Inflammatory macrophage (primary cell): ENCODE measurements at regions not wholly inside any gene's neighbourhood (a gene's known extent, or its start where the extent isn't known, plus 50 kb on each side); places are given as distances from the start of the nearest gene placed in this dataset.

Source experiments
- DNase-seq, 2 donors: peaks; one replicate each; pipeline ENCODE4 v3.0.0-alpha.2; 2020 to 2022

GRCh38 chr2:211241891-211242290 lies 685.5 kb downstream of the CPS1 start:
- DNase-seq = no peak

DNA sequence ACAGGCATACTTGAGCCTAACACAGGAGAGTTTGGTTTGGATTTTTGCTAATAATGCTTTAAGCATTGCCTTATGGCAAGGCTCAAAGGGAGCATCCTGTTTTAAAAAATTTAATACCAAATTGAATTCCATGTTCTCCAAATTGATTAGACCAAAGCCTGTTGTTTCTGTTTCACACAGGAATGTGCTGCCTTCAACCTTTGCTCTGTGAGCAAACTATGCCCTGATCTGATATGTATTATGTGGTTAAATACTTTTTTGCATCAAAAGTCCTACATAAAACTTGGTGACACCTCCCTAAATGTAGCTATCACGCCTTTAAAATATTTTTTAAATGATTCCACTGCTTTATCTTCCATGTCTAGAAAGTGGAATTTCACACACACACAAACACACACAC lies 691.4 kb downstream of the CPS1 start:
- DNase-seq = no peak

- DNase-seq = no peak
These were observed 692.4 kb downstream of the CPS1 start for GRCh38 chr2:211248841-211249240.

GRCh38 chr2:211251016-211251415 lies 694.6 kb downstream of the CPS1 start:
- no peak for DNase-seq

- DNase-seq = no peak
These were observed 702.4 kb downstream of the CPS1 start for GRCh38 chr2:211258646-211259335.

DNA sequence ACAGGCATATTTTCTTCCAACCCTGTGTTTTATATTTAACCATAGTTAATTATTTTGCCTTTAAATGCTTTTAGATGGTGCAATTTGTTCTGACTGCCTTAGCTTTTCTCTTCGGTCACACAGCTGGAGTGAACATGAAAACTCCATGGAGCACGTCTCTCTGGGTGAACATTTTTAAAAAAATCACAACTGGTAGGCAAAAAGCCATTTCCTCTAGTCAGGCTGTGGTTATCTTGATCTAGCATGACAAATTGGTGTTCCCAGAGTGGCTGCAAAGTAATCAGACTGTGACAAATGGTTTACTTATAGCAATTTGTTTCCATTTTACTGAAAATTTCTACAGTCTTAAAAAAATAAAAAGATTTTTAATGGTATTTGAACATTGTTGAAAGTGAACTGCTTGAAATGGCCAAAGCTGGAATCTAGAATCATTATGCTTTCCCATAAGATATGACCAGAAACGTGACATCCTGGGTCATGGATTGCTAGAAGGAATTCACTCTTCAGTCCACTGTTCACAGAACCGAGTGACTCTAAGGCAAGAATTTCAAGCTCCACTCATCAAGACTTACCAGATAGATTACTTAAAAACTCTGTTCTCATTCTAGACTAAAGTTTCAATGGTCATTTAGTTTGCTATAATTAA lies 703.6 kb downstream of the CPS1 start:
- DNase-seq = no peak

- DNase-seq = no peak
These were observed 713.9 kb downstream of the CPS1 start for GRCh38 chr2:211270257-211270656.

DNA sequence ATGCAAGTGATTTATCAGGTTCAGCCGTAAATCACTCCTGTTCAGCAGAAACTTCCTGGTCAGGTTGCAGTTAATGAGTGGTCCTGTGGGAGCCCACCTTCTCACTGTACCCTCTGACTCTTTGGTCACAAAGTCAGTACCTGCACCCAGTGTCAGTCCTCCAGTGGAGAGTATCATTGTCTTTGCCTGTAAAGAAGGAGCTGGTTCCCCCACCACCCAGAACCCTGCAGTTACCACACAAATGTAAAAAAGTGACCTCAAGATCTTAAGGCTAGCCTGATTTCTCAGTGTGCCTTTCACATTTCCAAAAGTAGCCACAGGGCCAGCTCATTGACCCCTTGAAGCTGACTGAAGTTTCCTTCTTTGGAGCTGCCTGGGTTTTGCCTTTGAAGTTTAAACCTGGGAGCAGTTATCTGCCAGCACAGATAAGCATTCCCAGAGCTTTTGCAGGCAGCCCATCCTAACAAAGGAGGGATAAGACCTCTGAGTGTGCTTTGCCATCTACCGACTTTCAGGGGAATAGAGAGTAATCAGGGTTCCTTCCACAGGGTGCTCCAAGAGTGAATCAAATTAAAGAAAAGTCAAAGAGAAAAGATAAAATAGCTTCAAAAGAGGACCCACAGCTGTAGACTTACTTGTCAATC lies 725.2 kb downstream of the CPS1 start:
- no peak for DNase-seq

DNA sequence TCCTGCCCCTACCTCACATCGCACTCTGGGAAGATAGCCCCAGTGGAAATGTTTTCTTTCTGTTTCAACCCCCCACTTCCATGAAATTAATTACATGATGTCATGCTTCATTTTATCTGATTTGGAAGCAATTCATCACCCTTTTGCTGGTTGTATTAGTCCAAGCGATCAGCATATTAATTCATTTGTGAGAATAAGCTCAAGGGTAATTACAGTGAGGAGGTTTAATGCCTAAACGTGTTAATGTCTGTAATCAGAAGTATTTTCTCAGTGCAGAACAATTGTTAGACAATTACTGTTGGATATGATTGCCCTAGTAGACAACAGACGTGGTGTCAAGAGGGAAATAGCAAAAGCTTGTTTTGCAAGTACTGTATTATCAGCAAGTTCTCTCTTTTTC lies 746.3 kb downstream of the CPS1 start:
- no peak for DNase-seq

DNA sequence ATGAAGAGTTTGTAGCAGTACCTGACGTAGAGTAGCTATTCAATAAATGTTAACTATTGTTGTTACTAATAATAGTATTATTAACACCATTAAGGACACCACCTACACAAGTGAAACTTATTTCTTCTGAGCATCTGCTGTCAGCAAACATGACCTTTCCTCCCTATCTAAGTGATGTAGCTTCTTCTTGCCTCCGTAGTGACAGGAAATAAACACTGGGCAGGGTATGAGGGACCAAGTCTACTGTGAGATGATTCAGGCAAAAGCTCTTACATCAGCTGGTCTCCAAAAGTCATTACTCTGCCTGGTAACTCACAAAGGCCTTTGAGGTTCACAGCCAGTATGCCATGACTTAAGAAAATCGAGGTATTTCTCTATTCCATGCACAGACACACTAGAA lies 750.5 kb downstream of the CPS1 start:
- DNase-seq = no peak
